Neural progenitor cell (in vitro differentiated cells): ENCODE measurements at regions not wholly inside any gene's neighbourhood (a gene's known extent, or its start where the extent isn't known, plus 50 kb on each side); places are given as distances from the start of the nearest gene placed in this dataset.

Experiments
- EZH2 ChIP-seq: fragments of 200-600 bp; sonication (generic); IDR thresholded peaks from 2 replicates; pipeline ENCODE4 v1.6.1; 2017; ENCODE audit warnings: antibody characterized with exemption, mild to moderate bottlenecking, moderate library complexity
- EZH2phosphoT487 ChIP-seq: fragments of 200-600 bp; sonication (generic); IDR thresholded peaks from 2 replicates; pipeline ENCODE4 v1.6.1; 2017; ENCODE audit warnings: antibody characterized with exemption
- TF ChIP-seq, protein P1 (sequence below): fragments of 200-600 bp; sonication (generic); IDR thresholded peaks from 2 replicates; pipeline ENCODE4 v1.5.1; 2017; ENCODE audit warnings: antibody characterized with exemption, mild to moderate bottlenecking

DNA sequence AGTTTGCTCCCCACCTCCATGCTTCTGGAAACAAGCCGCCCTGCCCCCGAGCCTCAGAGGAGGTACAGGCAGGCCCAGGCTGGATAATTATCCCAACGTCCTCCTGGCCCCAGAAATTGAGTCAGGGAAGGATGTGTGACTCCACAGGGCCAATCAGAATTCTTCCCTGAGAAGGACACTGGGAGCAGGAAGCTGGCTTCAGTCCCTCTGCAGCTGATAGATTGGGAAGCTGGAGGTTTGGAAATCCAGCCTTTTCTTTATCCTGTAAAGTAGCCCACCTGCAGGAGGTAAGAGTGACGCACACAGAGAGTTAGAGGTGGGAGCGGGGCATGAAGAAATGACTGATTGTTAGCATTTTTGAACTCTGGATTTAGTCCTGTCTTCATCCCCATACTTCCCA is 97.5 kb upstream of the CD82 start:
- TF ChIP-seq EZH2, result no peak
- TF ChIP-seq, protein P1, sequence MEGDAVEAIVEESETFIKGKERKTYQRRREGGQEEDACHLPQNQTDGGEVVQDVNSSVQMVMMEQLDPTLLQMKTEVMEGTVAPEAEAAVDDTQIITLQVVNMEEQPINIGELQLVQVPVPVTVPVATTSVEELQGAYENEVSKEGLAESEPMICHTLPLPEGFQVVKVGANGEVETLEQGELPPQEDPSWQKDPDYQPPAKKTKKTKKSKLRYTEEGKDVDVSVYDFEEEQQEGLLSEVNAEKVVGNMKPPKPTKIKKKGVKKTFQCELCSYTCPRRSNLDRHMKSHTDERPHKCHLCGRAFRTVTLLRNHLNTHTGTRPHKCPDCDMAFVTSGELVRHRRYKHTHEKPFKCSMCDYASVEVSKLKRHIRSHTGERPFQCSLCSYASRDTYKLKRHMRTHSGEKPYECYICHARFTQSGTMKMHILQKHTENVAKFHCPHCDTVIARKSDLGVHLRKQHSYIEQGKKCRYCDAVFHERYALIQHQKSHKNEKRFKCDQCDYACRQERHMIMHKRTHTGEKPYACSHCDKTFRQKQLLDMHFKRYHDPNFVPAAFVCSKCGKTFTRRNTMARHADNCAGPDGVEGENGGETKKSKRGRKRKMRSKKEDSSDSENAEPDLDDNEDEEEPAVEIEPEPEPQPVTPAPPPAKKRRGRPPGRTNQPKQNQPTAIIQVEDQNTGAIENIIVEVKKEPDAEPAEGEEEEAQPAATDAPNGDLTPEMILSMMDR, result no peak
- TF ChIP-seq EZH2phosphoT487, result no peak
